ENCODE measurements at regions not wholly inside any gene's neighbourhood (a gene's known extent, or its start where the extent isn't known, plus 50 kb on each side); places are given as distances from the start of the nearest gene placed in this dataset.

- no peak for TF ChIP-seq ZFP36 (IDR thresholded peaks at IDR 0.05; ENCODE audit: borderline replicate concordance, partially characterized antibody)
- TF ChIP-seq HDAC2 (IDR thresholded peaks at IDR 0.05) = no peak
- no peak for TF ChIP-seq MAZ (IDR thresholded peaks at IDR 0.05; ENCODE audit: borderline replicate concordance, low read depth, low read length)
- no peak for TF ChIP-seq NR3C1 (IDR thresholded peaks at IDR 0.05)
- no peak for TF ChIP-seq GATA3 (IDR thresholded peaks at IDR 0.05; ENCODE audit: borderline replicate concordance)
- no peak for TF ChIP-seq BCL3 (IDR thresholded peaks at IDR 0.05)
- TF ChIP-seq, protein P1, sequence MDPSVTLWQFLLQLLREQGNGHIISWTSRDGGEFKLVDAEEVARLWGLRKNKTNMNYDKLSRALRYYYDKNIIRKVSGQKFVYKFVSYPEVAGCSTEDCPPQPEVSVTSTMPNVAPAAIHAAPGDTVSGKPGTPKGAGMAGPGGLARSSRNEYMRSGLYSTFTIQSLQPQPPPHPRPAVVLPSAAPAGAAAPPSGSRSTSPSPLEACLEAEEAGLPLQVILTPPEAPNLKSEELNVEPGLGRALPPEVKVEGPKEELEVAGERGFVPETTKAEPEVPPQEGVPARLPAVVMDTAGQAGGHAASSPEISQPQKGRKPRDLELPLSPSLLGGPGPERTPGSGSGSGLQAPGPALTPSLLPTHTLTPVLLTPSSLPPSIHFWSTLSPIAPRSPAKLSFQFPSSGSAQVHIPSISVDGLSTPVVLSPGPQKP (IDR thresholded peaks at IDR 0.05; ENCODE audit: low read depth, low read length) = no peak
- no peak for TF ChIP-seq MYC (IDR thresholded peaks at IDR 0.05; ENCODE audit: borderline replicate concordance, low read length)
- no peak for TF ChIP-seq RAD21 (conservative IDR thresholded peaks at IDR 0.05 in 1 of 2, IDR thresholded peaks at IDR 0.05 in 1 of 2)
- TF ChIP-seq, protein P2, sequence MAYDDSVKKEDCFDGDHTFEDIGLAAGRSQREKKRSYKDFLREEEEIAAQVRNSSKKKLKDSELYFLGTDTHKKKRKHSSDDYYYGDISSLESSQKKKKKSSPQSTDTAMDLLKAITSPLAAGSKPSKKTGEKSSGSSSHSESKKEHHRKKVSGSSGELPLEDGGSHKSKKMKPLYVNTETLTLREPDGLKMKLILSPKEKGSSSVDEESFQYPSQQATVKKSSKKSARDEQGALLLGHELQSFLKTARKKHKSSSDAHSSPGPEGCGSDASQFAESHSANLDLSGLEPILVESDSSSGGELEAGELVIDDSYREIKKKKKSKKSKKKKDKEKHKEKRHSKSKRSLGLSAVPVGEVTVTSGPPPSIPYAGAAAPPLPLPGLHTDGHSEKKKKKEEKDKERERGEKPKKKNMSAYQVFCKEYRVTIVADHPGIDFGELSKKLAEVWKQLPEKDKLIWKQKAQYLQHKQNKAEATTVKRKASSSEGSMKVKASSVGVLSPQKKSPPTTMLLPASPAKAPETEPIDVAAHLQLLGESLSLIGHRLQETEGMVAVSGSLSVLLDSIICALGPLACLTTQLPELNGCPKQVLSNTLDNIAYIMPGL (CRISPR knock-in tag; IDR thresholded peaks at IDR 0.05; ENCODE audit: borderline replicate concordance) = no peak
- TF ChIP-seq FOXS1 (CRISPR knock-in tag; IDR thresholded peaks at IDR 0.05) = no peak
- TF ChIP-seq MAX (IDR thresholded peaks at IDR 0.05) = no peak
- TF ChIP-seq EP300 (IDR thresholded peaks at IDR 0.05) = no peak
- TF ChIP-seq PHF8 (IDR thresholded peaks at IDR 0.05; ENCODE audit: borderline replicate concordance, low read depth) = no peak
- TF ChIP-seq NFE2L2 (conservative IDR thresholded peaks at IDR 0.05; ENCODE audit: low read length) = no peak
- TF ChIP-seq CHD4 (IDR thresholded peaks at IDR 0.05; ENCODE audit: borderline replicate concordance) = no peak
- TF ChIP-seq ZNF302 (CRISPR knock-in tag; IDR thresholded peaks at IDR 0.05) = no peak
- DNase-seq (ENCODE audit: low read depth in 1 of 2, low spot score in 1 of 2) (no peak), FAIRE-seq (no peak), ATAC-seq (no peak)
- no peak overlapping the region for H3K4me2 ChIP-seq
- H3K4me1 ChIP-seq = no peaks in the 10 kb centered on the region
- WGBS (ENCODE audit: missing lambda C conversion rate) = 4% methylated on average over 5 of the region's 6 CpGs
- H3K27ac ChIP-seq = no peak overlapping the region
- ChIA-PET POLR2A (no interaction called here), CTCF (no interaction called here)
- 0 out of 3 replicates have a peak, but pooled peaks cover 6% of the 10 kb centered on the region for H3K9me3 ChIP-seq
- no peak overlapping the region for H3K4me3 ChIP-seq
These were observed 123.2 kb downstream of the GLRX3 start for GRCh38 chr10:130259380-130259779.

- 0% methylated on average over 5 of the region's 5 CpGs for whole genome bisulfite sequencing (ENCODE audit: missing lambda C conversion rate)
- H3K27ac ChIP-seq = no peak overlapping the region
- 0 out of 3 replicates have a peak, but pooled peaks cover 6% of the 10 kb centered on the region for H3K9me3 ChIP-seq
- no peaks in the 10 kb centered on the region for H3K4me1 ChIP-seq
- DNase-seq (ENCODE audit: low read depth in 1 of 2, low spot score in 1 of 2) = no peak
- H3K4me3 ChIP-seq = no peak overlapping the region
- H3K4me2 ChIP-seq = no peak overlapping the region
- ChIA-PET POLR2A (no interaction called here), CTCF (interaction anchor here (0.7 kb wide), 1 partner anchor 548 kb away, joined by 3 read pairs; no protein-coding TSS in a partner anchor)
- no peak for FAIRE-seq
- ATAC-seq = no peak
- TF ChIP-seq MYC (IDR thresholded peaks at IDR 0.05; ENCODE audit: borderline replicate concordance, low read length) (no peak), ZSCAN20 (CRISPR knock-in tag; IDR thresholded peaks at IDR 0.05) (no peak), HOXA7 (CRISPR knock-in tag; IDR thresholded peaks at IDR 0.05) (no peak), HOXB5 (CRISPR knock-in tag; IDR thresholded peaks at IDR 0.05) (no peak), PHF8 (IDR thresholded peaks at IDR 0.05; ENCODE audit: borderline replicate concordance, low read depth) (no peak), RNF2 (IDR thresholded peaks at IDR 0.05; ENCODE audit: borderline replicate concordance, low read depth) (no peak), FOSB (CRISPR knock-in tag; IDR thresholded peaks at IDR 0.05) (no peak), POLR2A (IDR thresholded peaks at IDR 0.05; ENCODE audit: low read length) (no peak), HDAC2 (IDR thresholded peaks at IDR 0.05) (no peak), USF2 (IDR thresholded peaks at IDR 0.05) (no peak), FOXS1 (CRISPR knock-in tag; IDR thresholded peaks at IDR 0.05) (no peak), BCL3 (IDR thresholded peaks at IDR 0.05) (no peak), FOSL2 (IDR thresholded peaks at IDR 0.05) (no peak), FOSL2 (CRISPR knock-in tag; IDR thresholded peaks at IDR 0.05) (no peak), ESRRA (IDR thresholded peaks at IDR 0.05; ENCODE audit: borderline replicate concordance, low read length) (no peak), KDM1A (IDR thresholded peaks at IDR 0.05; ENCODE audit: low read depth) (no peak), HES2 (IDR thresholded peaks at IDR 0.05) (no peak), TP53 (CRISPR knock-in tag; IDR thresholded peaks at IDR 0.05) (no peak), CHD2 (IDR thresholded peaks at IDR 0.05; ENCODE audit: low read length, partially characterized antibody) (no peak)
- TF ChIP-seq, protein P3, sequence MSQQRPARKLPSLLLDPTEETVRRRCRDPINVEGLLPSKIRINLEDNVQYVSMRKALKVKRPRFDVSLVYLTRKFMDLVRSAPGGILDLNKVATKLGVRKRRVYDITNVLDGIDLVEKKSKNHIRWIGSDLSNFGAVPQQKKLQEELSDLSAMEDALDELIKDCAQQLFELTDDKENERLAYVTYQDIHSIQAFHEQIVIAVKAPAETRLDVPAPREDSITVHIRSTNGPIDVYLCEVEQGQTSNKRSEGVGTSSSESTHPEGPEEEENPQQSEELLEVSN (IDR thresholded peaks at IDR 0.05; ENCODE audit: borderline replicate concordance, low read depth) = no peak
These were observed 125.1 kb downstream of the GLRX3 start for GRCh38 chr10:130261306-130261705.

All from A549 (cell line).